Lower lobe of right lung (tissue), 2 donors: ENCODE measurements at regions not wholly inside any gene's neighbourhood (a gene's known extent, or its start where the extent isn't known, plus 50 kb on each side); places are given as distances from the start of the nearest gene placed in this dataset.
"Not testable (repeated sequence)": the region's sequence is repeated elsewhere in the genome, so short reads cannot be mapped to it uniquely, and the experiment has no call there.

ENCODE experiments used
- ATAC-seq, 2 donors: fragments of 200-7000 bp; cut with Tn5 transposase; one replicate each; pipeline ENCODE4 v1.9.1; 2020 to 2022; ENCODE audit warnings: mild to moderate bottlenecking in 2 of 2, moderate library complexity in 2 of 2
- DNase-seq: peaks from one replicate; pipeline ENCODE4 v3.0.0-alpha.2; 2020
- H3K27ac ChIP-seq: fragments of 200-600 bp; one replicate; pipeline ENCODE4 v1.8.0; 2022
- H3K27me3 ChIP-seq: fragments of 200-600 bp; one replicate; pipeline ENCODE4 v1.8.0; 2022; ENCODE audit warnings: low read depth
- H3K36me3 ChIP-seq: fragments of 200-600 bp; one replicate; pipeline ENCODE4 v1.8.0; 2022; ENCODE audit warnings: mild to moderate bottlenecking
- H3K4me1 ChIP-seq: fragments of 200-600 bp; one replicate; pipeline ENCODE4 v1.8.0; 2022
- H3K4me3 ChIP-seq: fragments of 200-600 bp; one replicate; pipeline ENCODE4 v1.8.0; 2022; ENCODE audit warnings: mild to moderate bottlenecking
- H3K9me3 ChIP-seq: fragments of 200-600 bp; one replicate; pipeline ENCODE4 v1.8.0; 2022
- intact Hi-C: fragments of 100-400 bp; cut with DNase I; formaldehyde crosslinking; loops from one replicate; pipeline ENCODE4 v1.11.0; 2022
- TF ChIP-seq, protein P1 (sequence below): fragments of 200-600 bp; IDR thresholded peaks from one replicate; pipeline ENCODE4 v1.8.0; 2022; ENCODE audit warnings: antibody characterized with exemption, mild to moderate bottlenecking
- donor health status: DM: no; HTN: yes; CAD: no; lungs with severe emphysema.

- Histone ChIP-seq H3K9me3 (no peaks in the 10 kb centered on the region), H3K27me3 (no peaks in the 10 kb centered on the region), H3K27ac (no peak overlapping the region), H3K4me3 (no peak overlapping the region), H3K36me3 (no peaks in the 10 kb centered on the region), H3K4me1 (no peaks in the 10 kb centered on the region)
- TF ChIP-seq, protein P1, sequence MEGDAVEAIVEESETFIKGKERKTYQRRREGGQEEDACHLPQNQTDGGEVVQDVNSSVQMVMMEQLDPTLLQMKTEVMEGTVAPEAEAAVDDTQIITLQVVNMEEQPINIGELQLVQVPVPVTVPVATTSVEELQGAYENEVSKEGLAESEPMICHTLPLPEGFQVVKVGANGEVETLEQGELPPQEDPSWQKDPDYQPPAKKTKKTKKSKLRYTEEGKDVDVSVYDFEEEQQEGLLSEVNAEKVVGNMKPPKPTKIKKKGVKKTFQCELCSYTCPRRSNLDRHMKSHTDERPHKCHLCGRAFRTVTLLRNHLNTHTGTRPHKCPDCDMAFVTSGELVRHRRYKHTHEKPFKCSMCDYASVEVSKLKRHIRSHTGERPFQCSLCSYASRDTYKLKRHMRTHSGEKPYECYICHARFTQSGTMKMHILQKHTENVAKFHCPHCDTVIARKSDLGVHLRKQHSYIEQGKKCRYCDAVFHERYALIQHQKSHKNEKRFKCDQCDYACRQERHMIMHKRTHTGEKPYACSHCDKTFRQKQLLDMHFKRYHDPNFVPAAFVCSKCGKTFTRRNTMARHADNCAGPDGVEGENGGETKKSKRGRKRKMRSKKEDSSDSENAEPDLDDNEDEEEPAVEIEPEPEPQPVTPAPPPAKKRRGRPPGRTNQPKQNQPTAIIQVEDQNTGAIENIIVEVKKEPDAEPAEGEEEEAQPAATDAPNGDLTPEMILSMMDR: no peak
- ATAC-seq (no peak), DNase-seq (no peak)
- intact Hi-C loops: no loop called here
Observed at GRCh38 chr2:175852879-175853615, 149.0 kb downstream of the LNPK start.

DNA sequence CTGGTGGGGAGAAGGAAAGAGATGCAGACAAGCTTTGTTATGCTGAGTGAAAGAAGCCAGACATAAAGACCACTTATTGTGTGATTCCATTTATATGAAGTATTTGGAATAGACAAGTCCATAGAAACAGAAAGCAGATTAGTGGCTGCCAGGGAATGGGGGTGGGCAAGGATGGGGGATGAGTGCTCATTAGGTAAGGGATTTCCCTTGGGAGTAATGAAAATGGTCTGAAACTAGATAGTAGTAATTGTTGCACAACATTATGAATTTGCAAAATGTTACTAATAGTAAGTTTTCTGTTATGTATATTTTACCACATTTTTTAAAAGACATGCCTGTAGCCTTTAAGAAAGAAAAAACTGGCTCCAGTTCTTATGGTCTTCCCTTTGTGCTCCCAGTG, 154.9 kb downstream of the LNPK start:
- TF ChIP-seq, protein P1: no peak
- intact Hi-C loops: no loop called here
- H3K4me1 ChIP-seq: no peaks in the 10 kb centered on the region
- no peak overlapping the region for H3K4me3 ChIP-seq
- H3K27me3 ChIP-seq: no peaks in the 10 kb centered on the region
- H3K9me3 ChIP-seq: no peaks in the 10 kb centered on the region
- no peak overlapping the region for H3K27ac ChIP-seq
- DNase-seq (no peak), ATAC-seq (no peak)
- no peaks in the 10 kb centered on the region for H3K36me3 ChIP-seq

DNA sequence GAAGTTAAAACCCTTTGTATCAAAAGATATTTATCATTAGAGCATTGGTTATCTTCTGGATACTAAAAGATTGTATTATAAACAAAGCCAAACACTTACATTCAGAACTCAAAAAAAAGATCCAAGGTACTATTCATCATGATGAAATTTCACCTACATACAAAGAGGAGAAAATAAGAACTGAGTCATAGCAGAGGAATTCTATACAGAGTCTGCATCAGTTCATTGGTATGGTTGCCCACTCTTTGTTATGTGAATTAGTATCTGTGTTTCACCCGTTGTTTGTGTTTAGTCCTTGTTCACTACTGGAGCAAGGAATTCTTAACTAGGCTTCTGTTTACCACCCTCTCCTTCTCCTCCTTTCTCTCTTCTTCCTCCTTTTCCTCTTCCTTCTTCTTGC, 157.9 kb downstream of the LNPK start:
- H3K27me3 ChIP-seq: no peaks in the 10 kb centered on the region
- intact Hi-C loops: no loop called here
- no peak for DNase-seq
- no peak for ATAC-seq
- no peaks in the 10 kb centered on the region for H3K36me3 ChIP-seq
- H3K27ac ChIP-seq: no peak overlapping the region
- H3K4me3 ChIP-seq: no peak overlapping the region
- no peaks in the 10 kb centered on the region for H3K9me3 ChIP-seq
- TF ChIP-seq, protein P1: no peak
- H3K4me1 ChIP-seq: no peaks in the 10 kb centered on the region

- Histone ChIP-seq H3K4me1 (no peaks in the 10 kb centered on the region), H3K9me3 (no peaks in the 10 kb centered on the region), H3K4me3 (no peak overlapping the region), H3K27me3 (no peaks in the 10 kb centered on the region), H3K27ac (no peak overlapping the region), H3K36me3 (no peaks in the 10 kb centered on the region)
- TF ChIP-seq, protein P1: no peak
- DNase-seq (no peak), ATAC-seq (no peak)
- intact Hi-C loops: no loop called here
Observed at GRCh38 chr2:175843625-175844024, 158.4 kb downstream of the LNPK start.

DNA sequence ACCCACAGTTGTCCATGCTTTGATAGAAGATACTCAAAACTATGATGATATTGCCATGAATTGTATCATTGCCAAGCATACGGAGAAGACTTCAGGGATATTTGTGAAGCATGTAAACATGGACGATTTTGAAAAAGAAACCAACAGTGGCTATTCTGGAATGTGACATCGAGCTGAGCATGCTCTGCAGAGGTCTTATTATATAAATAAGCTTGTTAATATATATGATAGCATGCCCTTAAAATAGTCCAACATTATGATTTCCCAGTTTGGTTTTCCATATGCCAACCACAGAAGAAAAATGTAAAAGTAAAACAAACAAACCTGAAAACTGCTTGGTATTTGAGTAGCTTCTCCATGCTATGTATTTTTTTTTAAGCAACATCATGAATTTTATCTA, 159.1 kb downstream of the LNPK start:
- intact Hi-C loops: no loop called here
- TF ChIP-seq, protein P1: no peak
- Histone ChIP-seq H3K9me3 (no peaks in the 10 kb centered on the region), H3K27me3 (no peaks in the 10 kb centered on the region), H3K36me3 (no peaks in the 10 kb centered on the region), H3K27ac (no peak overlapping the region), H3K4me3 (no peak overlapping the region), H3K4me1 (no peaks in the 10 kb centered on the region)
- DNase-seq (no peak), ATAC-seq (no peak)

GRCh38 chr2:175840765-175841164, 161.3 kb downstream of the LNPK start:
- ATAC-seq: not testable (repeated sequence)

More at GRCh38 chr2:175840765-175841164, 161.3 kb downstream of the LNPK start:
- H3K27ac ChIP-seq, H3K4me1 ChIP-seq, intact Hi-C loops, H3K9me3 ChIP-seq, H3K4me3 ChIP-seq, DNase-seq, H3K27me3 ChIP-seq, H3K36me3 ChIP-seq: not testable (repeated sequence)
